SW 1271 (cell line): ENCODE measurements at regions not wholly inside any gene's neighbourhood (a gene's known extent, or its start where the extent isn't known, plus 50 kb on each side); places are given as distances from the start of the nearest gene placed in this dataset.

ENCODE experiments used
- DNase-seq, 2 experiments: peaks; one replicate each; lab custom pipeline; 2025; lab: John Stamatoyannopoulos, UW

DNA sequence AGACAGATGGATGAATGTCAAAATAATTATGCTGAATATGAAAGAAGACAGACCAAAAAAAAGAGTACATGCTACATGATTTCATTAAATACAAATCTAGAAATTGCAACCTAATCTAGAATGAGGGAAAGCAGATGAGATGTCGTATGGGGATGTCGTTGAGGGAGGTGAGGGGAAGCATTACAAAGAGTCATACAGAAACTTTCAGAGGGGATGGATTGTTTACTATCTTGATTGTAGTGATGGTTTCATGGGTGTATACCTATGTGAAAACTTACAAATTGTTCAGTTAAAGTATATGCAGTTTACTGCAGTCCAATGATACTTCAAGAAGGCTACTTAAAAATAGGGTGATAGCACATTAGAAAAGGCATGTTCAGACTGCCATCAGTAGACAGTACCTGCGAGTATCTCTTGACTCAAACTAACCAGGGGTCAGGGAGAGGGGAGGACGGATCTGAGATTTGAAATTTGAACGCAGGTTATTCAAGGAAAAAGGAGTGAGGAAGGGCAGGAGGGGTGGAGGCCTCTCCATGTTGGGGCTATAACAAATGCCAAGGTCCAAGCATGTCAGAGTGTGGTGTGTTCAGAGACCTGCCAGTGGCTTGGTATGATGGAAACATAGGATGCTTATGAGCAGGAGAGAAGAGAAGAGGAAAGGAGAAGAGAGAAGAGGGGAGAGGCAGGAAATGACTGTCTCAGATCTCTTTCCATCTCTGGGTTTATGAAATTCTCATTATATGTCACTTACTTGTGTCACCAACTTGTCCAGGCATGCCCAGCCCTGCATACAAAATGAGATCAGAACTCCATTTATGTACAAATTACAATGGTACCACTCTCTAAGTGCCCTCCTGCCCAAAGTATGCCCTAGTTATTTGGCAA is 257.3 kb upstream of the CXCR4 start:
- DNase-seq: no peak

DNA sequence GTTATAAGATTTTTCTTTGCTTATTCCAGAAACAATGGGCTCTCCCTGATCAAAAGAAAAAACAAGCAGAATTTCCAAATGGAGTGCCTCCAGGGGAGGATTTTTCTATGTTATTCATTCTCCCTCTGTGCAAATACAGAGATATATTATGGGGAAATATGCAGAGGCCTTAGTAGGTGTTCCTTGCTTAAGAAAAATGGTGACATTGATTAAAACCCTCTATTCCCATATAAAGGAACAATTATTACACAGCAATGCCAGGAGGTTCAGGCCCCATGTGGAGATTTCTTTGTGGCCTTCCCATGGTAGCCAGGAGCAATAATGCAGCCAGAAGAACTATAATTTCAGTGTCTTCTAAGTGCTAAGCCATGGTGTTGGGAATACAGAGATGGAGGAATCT is 255.9 kb upstream of the CXCR4 start:
- no peak for DNase-seq

DNA sequence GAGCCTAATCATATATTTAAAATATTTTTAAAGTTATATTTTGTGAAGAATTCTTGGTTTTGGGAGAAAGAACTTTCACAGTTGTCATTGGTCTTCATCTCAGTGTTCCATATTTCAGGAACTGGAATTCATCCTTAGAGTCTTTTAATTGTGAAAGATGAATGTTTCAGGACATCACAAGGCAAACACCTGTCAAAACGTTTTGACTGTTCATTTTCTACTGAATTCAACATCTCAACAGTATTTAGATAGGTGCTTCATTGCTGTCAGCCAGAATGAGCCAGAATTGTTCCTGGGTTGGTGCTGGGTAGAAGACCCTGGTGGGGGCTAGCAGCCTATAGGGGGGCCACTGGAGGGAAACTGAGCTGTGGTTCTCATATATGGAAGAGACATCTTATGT is 255.1 kb upstream of the CXCR4 start:
- no peak for DNase-seq

DNA sequence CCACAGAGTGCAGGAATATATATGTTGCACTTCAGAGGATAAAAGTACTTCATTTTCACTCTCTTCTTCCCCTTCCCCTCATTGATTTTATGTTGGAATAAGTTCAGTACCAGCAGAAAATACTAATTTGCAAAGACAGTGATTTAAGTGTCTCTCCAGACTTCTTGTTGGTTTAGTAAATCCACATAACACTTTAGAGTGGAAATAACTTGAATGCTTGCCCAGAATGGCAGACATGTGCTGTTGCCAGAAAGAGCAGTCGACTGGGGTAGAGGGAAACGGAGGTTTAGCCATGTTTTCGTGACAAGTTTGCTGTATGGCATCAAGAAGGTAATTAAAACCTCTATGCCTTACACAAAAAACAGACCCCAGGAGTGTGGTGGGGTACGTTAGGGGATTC is 246.0 kb upstream of the CXCR4 start:
- DNase-seq: no peak

DNA sequence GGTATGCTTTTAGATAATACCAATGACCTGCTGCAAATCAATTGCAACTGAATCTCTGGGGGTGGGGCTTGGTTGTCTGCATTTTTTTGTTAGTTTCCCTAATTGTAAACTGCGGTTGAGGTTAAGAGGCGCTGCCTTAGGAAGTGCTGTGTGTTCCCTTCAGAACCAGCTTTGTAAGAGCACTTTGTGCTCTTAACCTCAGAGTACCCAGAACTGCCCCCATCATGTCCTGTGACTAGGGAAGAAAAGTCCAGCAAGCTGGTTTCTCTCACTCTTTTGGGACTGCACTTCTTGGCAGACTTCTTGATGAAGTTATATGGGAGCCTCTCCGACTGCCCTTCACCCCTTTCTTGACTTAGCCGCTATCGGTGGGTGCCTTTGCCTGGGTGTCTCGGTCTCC is 245.5 kb upstream of the CXCR4 start:
- no peak for DNase-seq

DNA sequence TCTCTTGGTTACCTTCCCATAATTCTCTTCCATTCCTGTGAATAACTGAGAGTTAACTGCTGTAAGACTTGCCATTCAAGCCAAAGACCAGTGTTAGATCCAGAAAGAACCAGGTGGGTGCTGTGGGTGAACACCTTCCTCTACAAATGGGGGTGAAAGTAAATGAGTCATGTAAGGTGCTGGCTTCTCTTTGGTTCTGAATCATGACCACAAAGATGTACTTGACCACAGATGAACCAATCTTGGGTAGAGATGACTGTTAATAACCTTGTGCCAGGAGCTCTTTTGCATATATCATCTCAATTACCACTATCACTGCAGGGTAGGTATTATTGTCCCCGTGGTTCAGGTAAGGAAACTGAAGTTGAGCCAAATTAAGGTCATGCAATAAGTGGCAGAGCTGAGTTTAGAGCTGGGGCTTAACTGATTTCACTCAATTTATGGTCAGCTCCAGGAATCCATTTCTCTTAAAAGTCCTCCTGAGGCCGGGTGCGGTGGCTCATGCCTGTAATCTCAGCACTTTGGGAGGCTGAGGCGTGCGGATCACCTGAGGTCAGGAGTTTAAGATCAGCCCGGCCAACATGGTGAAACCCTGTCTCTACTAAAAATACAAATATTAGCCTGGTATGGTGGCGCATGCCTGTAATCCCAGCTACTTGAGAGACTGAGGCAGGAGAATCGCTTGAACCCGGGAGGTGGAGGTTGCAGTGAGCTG is 244.9 kb upstream of the CXCR4 start:
- DNase-seq: no peak

DNA sequence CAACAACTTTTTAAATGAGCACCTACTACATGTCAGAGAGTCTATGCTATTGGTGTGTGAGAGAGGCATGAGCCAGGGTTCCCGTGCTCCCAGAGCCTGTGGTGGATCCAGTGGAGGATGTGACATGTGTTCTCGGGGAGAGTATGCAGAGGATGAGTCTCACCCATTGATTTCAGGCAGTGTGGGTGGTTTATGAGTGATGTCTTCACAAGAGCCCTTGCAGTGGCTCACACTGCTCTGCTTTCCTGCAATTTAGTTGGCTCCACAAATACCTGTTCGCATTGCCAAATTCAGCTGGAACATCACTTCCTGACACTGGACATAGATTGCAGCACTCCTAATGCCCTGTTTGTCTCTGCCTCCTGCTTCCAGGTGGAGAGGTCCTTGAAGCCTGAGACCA is 243.6 kb upstream of the CXCR4 start:
- no peak for DNase-seq

DNA sequence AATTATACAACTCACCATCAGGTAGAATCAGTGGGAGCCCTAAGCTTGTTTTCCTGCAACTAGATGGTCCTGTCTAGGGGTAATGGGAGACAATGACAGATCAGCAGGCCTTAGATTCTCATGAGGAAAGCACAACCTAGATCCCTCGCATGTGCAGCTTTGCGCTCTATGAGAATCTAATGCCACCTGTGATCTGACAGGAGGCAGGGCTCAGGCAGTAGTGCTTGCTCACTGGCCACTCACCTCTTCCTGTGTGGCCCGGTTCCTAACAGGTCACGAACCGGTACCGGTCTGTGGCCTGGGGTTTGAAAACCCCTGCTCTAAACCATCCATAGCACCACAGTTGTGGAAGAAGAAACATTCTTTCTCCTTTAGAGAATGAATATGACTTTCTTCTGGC is 242.8 kb upstream of the CXCR4 start:
- no peak for DNase-seq

DNA sequence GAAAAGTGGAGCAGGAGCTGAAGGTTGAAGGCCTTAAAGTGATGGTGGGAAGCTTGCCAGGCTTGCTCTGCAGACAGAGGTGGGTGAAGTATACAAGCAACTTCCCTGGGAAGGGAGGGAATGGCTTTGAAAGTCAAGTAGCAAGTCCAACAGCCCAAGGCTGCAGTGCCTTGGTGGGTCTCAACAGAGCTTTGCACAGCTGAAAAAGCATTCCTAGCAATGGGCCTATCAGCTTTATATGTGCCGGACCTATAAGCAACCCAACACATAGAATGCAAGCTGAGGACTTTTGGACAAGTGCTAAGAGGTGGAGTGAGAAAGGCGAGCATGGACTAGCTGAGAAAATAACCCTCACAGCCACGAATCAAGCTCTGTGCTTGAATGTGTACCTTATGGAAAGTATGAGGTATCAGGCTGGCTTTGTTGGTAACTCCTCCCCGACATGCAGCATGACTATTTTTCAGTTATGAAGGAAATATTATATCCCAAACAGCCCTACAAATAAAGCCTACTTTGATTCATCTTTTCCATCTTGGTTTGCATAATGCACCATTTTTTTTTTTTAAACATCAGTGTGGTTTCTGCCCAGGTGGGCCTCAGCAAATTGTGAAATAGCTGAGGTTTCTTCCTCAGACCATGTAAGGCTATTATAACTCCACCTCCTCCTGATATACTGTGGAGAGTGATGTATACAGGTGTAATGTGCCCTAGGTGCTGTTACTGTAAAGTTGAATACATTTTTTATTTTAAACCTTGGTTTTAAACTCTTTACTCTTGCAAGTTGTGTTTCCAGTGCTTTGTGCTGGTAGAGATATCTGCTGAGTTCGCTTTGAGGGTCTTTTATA is 241.4 kb upstream of the CXCR4 start:
- no peak for DNase-seq

DNA sequence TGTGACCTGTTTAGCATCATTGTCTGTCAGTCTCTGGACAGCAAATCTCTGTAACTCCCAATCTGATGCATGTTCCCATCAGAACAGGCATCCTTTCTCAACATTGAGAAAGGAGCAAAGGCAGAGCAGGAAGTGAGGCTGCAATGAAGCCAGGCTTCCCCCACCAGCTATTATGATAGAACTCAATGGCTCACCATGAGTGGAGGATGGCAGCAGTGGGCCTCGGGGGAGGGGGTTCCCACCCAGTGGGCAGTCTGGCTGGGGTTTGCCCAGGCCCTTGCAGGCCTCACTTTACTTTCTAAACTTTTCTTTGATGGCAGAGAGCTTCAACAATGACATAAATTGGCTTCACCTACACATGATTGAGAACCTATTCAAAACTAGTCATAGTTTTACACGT is 240.6 kb upstream of the CXCR4 start:
- no peak for DNase-seq

DNA sequence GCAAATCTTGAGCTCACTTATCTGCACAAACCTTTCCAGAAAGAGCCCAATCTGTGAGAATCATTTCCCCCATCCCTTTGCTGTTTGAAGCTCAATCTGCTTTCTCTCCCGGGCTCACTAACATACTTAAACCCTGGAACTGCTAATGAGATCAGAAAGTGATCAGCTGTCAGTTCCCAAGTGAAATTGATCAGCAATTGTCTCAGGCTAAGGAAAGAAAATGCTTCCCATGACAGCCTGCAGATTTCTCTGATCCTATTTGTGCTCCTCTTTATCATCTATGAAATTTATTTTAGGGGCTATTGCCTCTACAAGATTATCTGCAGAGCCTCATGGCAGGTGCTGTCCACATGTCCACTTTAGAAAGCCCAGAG is 239.0 kb upstream of the CXCR4 start:
- no peak for DNase-seq

DNA sequence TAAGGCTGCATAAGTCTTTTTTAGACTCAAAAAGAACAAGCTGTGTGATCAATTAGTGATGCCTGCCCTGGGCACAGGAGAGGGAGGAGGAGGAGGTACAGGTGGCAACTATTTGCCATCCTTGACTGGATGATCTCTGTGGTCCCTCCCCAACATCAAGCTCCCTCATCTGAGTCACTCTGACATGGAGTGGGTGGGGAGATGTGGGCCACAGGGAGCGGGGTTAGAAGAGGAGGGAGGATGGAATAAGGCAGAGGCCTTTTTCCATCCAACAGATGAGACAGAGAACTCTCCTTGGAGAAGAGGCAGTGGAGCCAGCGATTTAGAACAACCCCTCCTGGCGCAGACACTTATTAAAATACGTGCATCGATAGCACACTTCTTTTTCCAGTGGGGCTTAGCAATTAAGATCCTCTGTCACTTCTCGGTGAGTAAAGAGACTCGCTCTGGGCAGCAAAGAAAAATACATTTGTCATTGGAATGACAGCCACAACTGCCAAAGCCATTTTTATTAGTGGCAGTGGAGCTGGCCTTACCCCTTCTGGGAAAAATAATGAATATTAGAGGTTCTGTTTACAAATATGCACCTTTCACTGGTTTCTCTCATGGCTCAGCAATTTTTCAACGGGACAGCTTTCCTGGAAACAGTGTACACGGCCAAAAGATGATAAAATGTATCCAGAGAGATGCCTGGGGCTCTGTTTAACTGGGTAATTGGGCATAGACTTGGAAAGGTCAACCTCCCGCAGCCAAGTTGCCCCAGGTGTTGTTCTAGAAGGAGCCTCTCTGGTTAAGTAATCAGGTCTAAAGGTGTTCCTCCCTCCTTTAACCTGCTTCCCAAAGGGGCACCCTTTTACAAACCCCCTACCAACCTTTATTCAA is 238.4 kb upstream of the CXCR4 start:
- DNase-seq: no peak

DNA sequence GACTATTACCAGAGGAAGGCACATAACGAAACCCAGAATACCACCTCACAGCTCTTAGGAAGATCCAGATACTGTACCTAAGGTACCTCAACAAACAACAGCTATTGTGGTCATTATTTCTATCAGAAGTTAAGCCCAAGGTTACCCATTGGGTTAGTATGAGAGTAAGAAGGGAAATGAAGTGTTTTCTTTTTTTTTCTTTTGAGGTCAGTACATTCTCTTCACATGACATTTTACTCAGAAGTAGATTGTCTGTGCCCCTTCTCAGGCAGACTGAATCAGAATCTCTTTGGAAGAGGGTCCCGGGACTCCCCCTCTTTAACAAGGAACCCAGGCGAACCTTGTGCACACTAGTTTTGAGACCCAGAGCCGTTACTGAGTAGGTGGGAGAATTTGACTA is 233.7 kb upstream of the CXCR4 start:
- DNase-seq: no peak

DNA sequence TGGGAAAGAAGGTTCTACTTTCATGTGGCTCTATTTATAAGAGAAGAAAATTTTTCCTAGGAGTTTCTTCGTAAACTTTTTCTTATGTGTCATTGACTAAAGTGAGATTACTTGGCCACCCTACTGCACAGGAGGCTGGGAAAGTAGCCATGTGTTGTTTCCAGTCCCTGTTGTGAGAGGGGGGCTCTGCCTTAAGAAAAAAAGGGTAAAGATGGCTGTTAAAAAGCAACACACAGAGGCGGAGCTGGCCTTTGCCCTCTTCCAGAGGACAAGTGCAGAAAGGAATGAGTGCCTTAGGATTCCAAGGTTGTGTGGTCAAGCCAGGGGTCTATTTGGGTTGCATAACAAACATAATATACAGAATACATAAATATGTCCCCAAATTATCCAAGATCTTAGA is 230.0 kb upstream of the CXCR4 start:
- DNase-seq: no peak

DNA sequence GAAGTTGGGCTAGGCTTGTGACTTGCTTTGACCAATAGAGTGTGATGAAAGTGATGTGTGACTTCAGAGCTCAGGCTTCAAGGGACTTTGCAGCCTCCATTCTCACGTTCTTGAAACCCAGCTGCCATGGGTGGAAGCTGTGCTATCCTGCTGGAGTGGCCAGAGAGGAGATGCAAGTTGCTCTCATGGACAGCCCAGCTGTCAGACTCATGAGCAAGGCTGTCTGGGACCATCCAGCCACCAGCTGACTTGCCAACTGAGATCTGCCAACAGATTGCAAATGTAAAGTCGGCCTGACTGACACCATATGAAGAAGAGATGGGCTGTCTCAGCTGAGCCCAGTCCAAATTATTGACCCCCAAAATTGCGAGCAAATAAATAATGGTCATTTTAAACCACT is 226.4 kb upstream of the CXCR4 start:
- no peak for DNase-seq

DNA sequence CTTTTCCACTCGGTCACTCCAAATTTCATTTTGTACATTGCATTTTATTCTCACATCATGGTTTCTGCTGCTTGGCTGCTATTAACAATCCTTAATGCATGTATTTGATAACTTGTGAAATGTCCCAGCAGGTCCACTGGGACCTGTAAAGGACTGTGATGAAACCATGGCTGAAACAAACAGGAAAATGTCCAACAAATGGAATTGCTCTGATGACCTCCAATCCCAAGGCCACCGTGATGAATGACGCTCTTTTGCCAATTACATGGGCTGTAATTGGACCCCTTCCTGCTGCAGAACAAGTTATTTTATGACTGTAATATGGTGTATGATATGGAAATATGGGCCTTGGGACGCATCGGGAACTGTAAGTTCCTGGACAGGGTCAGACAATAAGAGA is 224.2 kb upstream of the CXCR4 start:
- DNase-seq: no peak

DNA sequence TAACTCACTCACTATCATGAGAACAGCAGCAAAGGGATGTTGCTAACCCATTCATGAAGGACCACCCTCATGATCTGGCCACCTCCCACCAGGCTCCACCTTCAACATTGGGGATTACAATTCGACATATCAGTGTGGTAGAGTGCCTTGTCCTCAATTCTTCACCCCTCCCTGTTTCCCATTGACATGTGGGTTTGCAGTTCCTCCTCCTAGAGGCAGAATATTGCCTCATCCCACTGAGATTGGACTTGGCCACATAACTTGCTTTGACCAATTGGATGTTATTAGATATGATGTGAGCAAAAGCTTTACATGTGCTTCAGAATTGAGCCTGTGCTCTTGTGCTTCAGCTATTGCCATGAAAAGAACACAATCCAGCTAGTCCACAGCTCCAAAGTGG is 217.0 kb upstream of the CXCR4 start:
- DNase-seq: no peak

DNA sequence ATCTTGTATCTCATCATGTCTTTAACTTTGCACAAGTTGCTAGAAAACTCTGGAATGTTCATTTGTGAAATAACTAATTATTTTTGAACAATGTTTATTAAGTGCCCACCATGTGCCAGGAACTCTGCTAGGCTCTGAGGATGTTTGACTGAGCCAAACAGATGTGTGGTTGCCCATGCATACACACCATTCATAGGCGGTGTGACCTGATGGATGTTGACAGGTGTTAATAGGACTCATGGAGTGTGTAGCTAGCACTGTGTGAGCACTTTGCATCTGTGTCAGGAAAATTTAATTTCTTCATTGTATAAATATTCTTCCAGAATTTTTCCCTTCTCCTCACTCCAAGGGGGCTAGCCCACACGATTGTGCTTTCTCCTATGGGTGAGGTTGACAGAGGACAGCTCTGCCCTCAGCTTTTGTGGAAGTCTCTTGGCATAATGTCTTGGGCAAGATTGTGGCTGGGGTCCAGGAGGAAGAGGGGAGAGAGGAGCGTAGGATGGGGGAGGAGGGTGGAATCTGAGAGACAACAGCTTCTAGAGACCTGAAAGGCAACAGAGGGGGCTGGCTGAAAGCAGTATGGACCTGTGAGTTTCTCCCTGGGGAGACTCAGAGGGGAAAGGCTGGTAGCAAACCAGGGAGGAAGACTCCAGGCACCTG is 214.6 kb upstream of the CXCR4 start:
- no peak for DNase-seq

DNA sequence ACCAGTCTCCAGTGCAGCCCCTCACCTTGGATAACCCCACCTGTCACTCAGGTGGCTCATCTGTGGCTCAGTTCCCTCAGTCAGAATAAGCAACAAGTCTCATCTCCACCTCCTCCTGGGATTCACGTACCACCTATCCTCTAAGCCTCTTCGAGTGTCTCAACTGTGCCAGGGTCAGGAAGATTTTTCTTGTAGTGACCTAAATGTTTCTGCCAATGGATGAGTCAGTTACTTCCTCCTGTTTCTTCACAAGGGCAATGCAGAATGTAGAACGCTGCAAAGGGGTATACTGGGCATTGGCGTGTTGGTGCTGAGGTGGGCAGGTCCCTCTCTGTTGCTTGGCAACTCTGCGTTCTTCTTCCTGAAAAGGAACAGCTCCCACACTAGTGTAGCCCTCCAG is 213.3 kb upstream of the CXCR4 start:
- no peak for DNase-seq

DNA sequence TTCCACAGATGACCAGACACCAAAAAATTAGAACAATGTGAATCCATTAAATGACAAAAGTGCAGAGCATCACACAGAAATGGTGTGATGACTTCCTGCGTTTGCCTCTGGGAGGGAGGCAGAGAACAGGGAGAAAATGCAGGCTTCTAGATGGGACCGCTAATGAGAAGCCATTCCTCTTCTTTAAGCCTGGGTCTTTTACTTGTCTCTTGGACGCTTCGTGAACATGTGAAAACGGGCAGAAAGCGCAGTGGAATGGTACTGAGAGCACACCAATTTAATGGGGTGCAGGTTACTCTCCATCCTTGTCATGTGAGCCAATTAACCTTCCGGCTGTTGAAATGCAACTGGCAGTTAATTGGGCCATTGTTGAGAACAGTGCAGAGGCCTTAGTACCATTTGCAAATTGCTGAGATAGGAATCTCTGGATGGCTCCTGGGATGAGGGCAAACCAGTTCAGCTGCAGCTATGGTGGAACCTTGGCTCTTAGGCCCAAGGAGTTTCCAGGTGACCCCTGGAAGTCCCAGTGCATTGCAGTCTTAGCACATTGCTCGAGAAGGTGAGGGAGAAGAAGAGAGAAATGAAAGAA is 210.4 kb upstream of the CXCR4 start:
- no peak for DNase-seq
